Naive thymus-derived CD8-positive, alpha-beta T cell (primary cell): ENCODE measurements at regions not wholly inside any gene's neighbourhood (a gene's known extent, or its start where the extent isn't known, plus 50 kb on each side); places are given as distances from the start of the nearest gene placed in this dataset.
A peak's percentile ranks its signal among the peaks of the same experiment; 100 is the strongest.
"Not testable (repeated sequence)": the region's sequence is repeated elsewhere in the genome, so short reads cannot be mapped to it uniquely, and the experiment has no call there.

Experiments used
- ATAC-seq, 2 donors: fragments of 150-1000 bp; cut with Tn5 transposase in 1 of 2; sonication (Bioruptor Pico), chemical (Tn5 transposase) in 1 of 2; 1 replicate in 1 of 2; 2 replicates in 1 of 2; pipeline ENCODE4 v1.10.0; 2021; ENCODE audit warnings: mild to moderate bottlenecking in 2 of 2, moderate library complexity in 2 of 2
- POLR2A ChIA-PET: fragments of 350-600 bp; sonication (Branson Sonifier 250); formaldehyde crosslinking; loops from one replicate; lab custom pipeline; 2021; ENCODE audit warnings: antibody characterized with exemption; lab: Charles Lee
- DNase-seq, 10 donors: peaks; one replicate each; pipeline versions ENCODE4 v3.0.0 to v3.0.0-alpha.2; 2020 to 2022
- H3K27ac Mint-ChIP-seq, 10 donors: one replicate each; pipeline ENCODE4 v1.8.0; 2020 to 2022; ENCODE audit warnings: mild to moderate bottlenecking in 10 of 10, mixed read lengths in 10 of 10, moderate library complexity in 4 of 10, inconsistent platforms in 1 of 10
- H3K27me3 Mint-ChIP-seq, 5 donors: one replicate each; pipeline ENCODE4 v1.8.0; 2021 to 2022; ENCODE audit warnings: mixed read lengths in 5 of 5
- H3K36me3 Mint-ChIP-seq, 3 donors: one replicate each; pipeline ENCODE4 v1.8.0; 2020 to 2022; ENCODE audit warnings: mixed read lengths in 3 of 3, mild to moderate bottlenecking in 2 of 3, inconsistent platforms in 1 of 3
- H3K4me1 Mint-ChIP-seq, 4 donors: one replicate each; pipeline ENCODE4 v1.8.0; 2021 to 2022; ENCODE audit warnings: mixed read lengths in 4 of 4
- H3K4me3 Mint-ChIP-seq, 10 donors: one replicate each; pipeline ENCODE4 v1.8.0; 2020 to 2022; ENCODE audit warnings: mild to moderate bottlenecking in 10 of 10, mixed read lengths in 10 of 10, moderate library complexity in 6 of 10, inconsistent platforms in 1 of 10
- H3K9me3 Mint-ChIP-seq, 9 donors: one replicate each; pipeline ENCODE4 v1.8.0; 2020 to 2022; ENCODE audit warnings: mixed read lengths in 9 of 9, mild to moderate bottlenecking in 3 of 9, inconsistent platforms in 1 of 9, moderate library complexity in 1 of 9

DNA sequence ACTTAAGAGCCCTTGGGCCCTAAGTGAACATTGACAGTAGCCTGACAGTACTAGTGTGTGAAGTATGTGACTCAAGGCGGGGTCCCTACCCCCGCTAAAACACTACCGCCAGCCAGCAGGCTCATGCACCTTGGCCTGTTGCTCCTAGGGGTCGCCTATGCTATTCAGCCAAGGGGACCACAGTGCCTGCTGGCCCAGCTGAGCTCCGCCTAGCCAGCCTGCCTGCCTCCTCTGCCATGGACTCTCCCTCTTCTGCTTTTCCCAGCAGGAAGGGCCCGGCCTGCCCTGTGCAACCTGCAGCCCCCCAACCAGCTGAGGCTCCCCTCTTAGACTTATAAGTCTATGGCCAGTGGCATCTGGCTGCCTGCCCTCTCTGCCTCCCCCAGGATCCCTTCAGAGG, 193.1 kb downstream of the MSX2 start:
- H3K9me3 Mint-ChIP-seq, H3K4me3 Mint-ChIP-seq, H3K4me1 Mint-ChIP-seq, DNase-seq, H3K36me3 Mint-ChIP-seq, H3K27ac Mint-ChIP-seq, ATAC-seq, POLR2A ChIA-PET: not testable (repeated sequence)
- H3K27me3 Mint-ChIP-seq = peaks cover 4 to 53% (median 13%) of the 10 kb centered on the region in 5 donors

DNA sequence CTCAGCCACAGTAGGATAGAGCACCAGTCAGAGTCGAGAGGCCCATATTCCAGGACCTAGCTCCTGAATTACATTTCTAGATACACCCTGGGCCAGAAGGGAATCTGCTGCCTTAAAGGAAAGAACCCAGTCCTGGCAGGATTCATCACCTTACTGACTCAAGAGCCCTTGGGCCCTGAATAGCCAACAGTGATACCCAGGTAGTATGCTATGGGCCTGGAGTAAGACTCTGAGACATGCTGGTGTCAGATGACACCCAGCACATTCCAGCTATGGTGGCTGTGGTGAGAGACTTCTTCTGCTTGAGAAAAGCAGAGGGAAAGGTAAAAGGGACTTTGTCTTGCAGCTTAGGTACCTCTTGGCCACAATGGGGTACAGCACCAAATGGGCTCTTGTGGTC, 192.5 kb downstream of the MSX2 start:
- ATAC-seq, H3K9me3 Mint-ChIP-seq, H3K4me1 Mint-ChIP-seq, DNase-seq, POLR2A ChIA-PET, H3K36me3 Mint-ChIP-seq, H3K27ac Mint-ChIP-seq, H3K4me3 Mint-ChIP-seq: not testable (repeated sequence)
- peaks cover 4 to 56% (median 13%) of the 10 kb centered on the region in 5 donors for H3K27me3 Mint-ChIP-seq

DNA sequence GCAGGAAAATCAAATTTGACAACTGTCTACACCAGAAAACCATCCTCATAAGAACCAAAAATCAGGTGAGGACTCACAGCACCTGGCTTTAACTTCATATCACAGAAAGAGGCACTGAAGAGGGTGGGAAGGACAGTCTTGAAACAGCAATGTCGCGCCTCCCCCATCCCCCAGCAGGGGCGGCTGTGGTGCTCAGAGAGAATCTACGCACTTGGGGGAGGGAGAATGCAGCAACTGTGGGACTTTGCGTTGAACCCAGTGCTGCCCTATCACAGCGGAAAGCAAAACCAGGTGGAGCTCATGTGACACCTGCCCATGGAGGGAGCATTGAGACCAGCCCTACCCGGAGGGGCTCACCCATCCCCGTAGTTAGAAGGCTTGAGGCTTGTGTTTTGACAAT, 191.8 kb downstream of the MSX2 start:
- no peak for ATAC-seq
- Mint-ChIP-seq H3K9me3 (no peaks in the 10 kb centered on the region), H3K27me3 (peaks cover 8 to 60% (median 17%) of the 10 kb centered on the region in 5 donors), H3K4me1 (peaks cover 0 to 4% (median 0%) of the 10 kb centered on the region in 4 donors), H3K4me3 (no peak overlapping the region), H3K36me3 (no peaks in the 10 kb centered on the region), H3K27ac (no peak overlapping the region)
- POLR2A ChIA-PET = no interaction called here
- no peak for DNase-seq

DNA sequence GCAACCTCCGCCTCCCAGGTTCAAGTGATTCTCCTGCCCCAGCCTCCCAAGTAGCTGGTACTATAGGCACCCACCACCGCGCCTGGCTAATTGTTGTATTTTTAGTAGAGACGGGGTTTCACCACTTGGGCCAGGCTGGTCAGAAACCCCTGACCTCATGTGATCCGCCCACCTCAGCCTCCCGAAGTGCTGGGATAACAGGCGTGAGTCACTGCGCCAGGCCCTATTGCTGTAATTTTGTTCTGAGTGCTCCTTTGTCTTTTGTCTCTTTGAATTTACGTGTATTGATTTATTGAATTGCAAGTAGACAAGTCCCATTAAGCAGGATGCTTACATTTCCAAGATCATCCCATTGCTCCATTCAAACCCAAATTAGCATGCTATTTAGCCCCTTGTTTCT, 186.7 kb downstream of the MSX2 start:
- Mint-ChIP-seq H3K4me1 (peaks cover 0 to 4% (median 0%) of the 10 kb centered on the region in 4 donors), H3K9me3 (peaks cover 0 to 4% (median 0%) of the 10 kb centered on the region in 9 donors), H3K27me3 (peaks cover 24 to 83% (median 26%) of the 10 kb centered on the region in 5 donors), H3K27ac (no peak overlapping the region), H3K36me3 (no peaks in the 10 kb centered on the region), H3K4me3 (no peak overlapping the region)
- POLR2A ChIA-PET = no interaction called here
- DNase-seq (no peak), ATAC-seq (no peak)

DNA sequence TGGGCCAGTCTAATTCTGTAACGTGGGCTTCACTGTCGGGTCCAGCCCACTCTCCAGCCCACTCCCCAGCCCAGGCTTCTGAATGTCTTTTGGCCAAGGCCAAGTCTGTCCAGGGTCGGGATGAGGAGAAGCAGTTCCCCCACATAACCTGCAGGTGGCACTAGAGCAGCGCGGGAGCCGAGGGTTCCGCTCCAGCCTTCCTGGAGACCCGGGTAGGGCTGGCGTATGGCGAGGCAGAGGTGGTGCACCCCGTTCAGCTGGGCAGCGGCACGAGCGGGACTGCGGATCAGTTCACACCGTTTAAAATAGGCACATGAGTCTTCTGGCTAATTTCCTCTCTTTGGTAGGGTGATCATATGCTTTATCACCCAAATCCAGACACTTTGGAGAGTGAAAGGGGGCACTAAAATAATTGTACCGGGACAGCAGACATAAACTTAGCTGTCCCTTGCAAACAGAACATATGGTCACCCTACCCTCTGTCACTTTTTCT, 185.9 kb downstream of the MSX2 start:
- DNase-seq (peak; percentile 5 to 64 (median 26)), ATAC-seq (peak; percentile 57 to 62)
- POLR2A ChIA-PET = no interaction called here
- Mint-ChIP-seq H3K27me3 (peaks cover 22 to 83% (median 29%) of the 10 kb centered on the region in 5 donors), H3K4me3 (peak overlapping the region in 1 of 10 donors; percentile 15), H3K36me3 (peaks cover 0 to 6% (median 0%) of the 10 kb centered on the region in 3 donors), H3K27ac (no peak overlapping the region), H3K9me3 (peaks cover 0 to 6% (median 0%) of the 10 kb centered on the region in 9 donors), H3K4me1 (peaks cover 0 to 4% (median 0%) of the 10 kb centered on the region in 4 donors)

DNA sequence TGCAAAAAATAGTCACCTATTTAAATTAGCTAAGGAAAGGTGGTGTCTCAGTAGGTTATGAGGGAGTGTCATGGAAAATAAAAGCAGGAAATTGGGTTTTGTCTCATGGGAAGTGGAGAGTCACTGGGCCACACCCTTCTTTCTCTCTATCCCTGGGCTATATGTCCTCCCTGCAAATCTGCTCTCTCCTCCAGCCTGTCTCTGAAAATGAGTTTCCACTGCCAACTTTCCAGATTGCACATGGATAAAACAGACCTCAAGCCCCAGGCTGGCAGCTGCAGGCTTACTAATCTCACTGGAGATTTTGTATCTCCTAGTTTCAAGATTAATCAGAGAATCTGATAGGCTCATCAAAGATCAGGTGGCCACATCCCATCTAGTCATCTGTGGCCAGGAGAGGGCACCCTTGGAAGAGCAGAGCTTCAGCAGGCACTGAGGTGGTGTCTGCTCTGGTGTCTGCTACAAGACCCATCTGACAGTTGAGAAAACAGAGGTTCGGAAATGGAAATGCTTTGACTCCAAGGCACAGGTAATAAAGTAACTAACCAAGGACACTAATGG, 178.9 kb downstream of the MSX2 start:
- H3K36me3 Mint-ChIP-seq = peaks cover 0 to 10% (median 0%) of the 10 kb centered on the region in 3 donors
- peaks cover 10 to 46% (median 29%) of the 10 kb centered on the region in 5 donors for H3K27me3 Mint-ChIP-seq
- no peak overlapping the region for H3K27ac Mint-ChIP-seq
- POLR2A ChIA-PET = no interaction called here
- DNase-seq (no peak), ATAC-seq (no peak)
- H3K9me3 Mint-ChIP-seq = peaks cover 0 to 6% (median 0%) of the 10 kb centered on the region in 9 donors
- no peak overlapping the region for H3K4me3 Mint-ChIP-seq
- H3K4me1 Mint-ChIP-seq = no peaks in the 10 kb centered on the region

DNA sequence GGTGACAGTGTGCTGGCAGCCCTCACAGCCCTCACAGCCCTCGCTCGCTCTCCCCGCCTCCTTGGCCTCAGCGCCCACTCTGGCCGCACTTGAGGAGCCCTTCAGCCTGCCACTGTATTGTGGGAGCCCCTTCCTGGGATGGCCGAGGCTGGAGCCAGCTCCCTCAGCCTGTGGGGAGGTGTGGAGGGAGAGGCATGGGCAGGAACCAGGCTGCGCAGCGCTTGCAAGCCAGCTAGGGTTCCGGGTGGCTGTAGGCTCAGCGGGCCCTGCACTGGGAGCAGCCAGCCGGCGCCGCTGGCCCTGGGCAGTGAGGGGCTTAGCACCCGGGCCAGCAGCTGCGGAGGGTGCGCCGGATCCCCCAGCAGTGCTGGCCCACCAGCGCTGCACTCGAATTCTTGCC, 177.0 kb downstream of the MSX2 start:
- H3K4me3 Mint-ChIP-seq = no peak overlapping the region
- no peak overlapping the region for H3K27ac Mint-ChIP-seq
- no peaks in the 10 kb centered on the region for H3K4me1 Mint-ChIP-seq
- POLR2A ChIA-PET = no interaction called here
- ATAC-seq (no peak), DNase-seq (no peak)
- H3K36me3 Mint-ChIP-seq = peaks cover 0 to 10% (median 0%) of the 10 kb centered on the region in 3 donors
- H3K27me3 Mint-ChIP-seq = peaks cover 5 to 40% (median 18%) of the 10 kb centered on the region in 5 donors
- peaks cover 0 to 5% (median 0%) of the 10 kb centered on the region in 9 donors for H3K9me3 Mint-ChIP-seq

DNA sequence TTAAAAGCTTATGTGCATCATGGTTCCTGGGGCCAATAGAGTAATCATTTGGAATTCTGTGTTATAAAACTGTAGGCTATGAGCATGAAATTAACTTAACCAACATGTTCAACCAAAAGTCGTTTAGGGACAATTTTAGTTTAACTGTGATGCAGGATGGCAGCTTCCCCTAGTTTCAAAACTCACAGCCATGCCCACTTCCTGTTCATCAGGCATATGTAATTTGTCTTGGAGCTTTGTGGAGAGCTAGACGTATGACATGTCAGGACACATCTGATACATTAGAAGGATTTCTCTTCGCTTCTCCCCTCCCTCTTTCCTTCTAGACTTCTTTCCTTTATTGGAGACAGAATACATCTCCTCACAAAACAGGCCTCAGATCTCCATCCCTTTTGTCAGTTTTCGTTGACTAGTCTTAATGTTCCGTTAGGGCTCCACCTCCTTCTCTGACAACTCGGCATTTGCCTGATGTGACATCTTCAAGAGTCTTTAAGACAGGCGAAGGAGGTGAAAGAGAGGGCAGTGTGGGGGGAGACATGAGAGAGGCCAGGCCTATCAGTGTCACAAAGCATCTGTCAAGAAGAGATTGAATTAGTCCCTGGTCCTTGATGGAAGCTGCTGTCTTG, 176.0 kb downstream of the MSX2 start:
- H3K4me1 Mint-ChIP-seq = no peaks in the 10 kb centered on the region
- DNase-seq = no peak
- peaks cover 0 to 5% (median 0%) of the 10 kb centered on the region in 3 donors for H3K36me3 Mint-ChIP-seq
- ATAC-seq = no peak
- POLR2A ChIA-PET = no interaction called here
- H3K9me3 Mint-ChIP-seq = peaks cover 0 to 2% (median 0%) of the 10 kb centered on the region in 9 donors
- H3K27ac Mint-ChIP-seq = no peak overlapping the region
- H3K27me3 Mint-ChIP-seq = peaks cover 3 to 35% (median 8%) of the 10 kb centered on the region in 5 donors
- no peak overlapping the region for H3K4me3 Mint-ChIP-seq

DNA sequence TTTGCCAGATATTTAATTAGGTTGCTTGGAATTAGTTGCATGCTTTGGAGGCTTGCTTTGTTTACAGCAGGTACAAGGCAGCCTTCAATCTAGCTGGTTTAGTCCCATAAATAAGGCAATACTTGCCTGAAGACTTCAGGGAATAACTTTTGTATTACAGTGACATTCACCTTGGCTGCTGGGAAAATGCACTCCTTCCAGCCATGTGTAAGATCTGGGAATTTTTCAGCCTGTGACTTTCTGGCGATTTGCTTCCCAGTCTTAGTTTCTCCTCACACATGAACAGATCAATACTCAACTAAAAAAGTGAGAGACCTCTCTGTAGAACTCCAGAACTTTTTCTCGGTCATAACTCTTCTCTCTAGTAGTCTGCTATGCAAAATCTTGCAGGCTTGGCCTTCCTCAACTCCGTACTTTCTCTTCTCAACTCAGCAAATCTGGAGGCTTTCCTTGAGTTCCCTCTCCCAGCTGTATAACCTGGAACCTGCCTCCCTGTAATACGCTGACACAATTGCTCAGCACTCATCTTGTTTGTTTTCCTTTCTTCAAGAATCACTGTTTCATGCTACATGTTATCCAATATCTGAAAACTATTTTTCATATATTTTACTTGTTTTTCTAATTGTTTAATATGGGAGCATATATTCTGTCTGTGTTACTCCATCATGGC, 173.0 kb downstream of the MSX2 start:
- POLR2A ChIA-PET = no interaction called here
- no peaks in the 10 kb centered on the region for H3K4me1 Mint-ChIP-seq
- H3K27me3 Mint-ChIP-seq = peaks cover 3 to 25% (median 11%) of the 10 kb centered on the region in 5 donors
- no peak for ATAC-seq
- DNase-seq = no peak
- no peak overlapping the region for H3K4me3 Mint-ChIP-seq
- H3K27ac Mint-ChIP-seq = no peak overlapping the region
- H3K9me3 Mint-ChIP-seq = peaks cover 0 to 5% (median 3%) of the 10 kb centered on the region in 9 donors
- H3K36me3 Mint-ChIP-seq = peaks cover 0 to 4% (median 0%) of the 10 kb centered on the region in 3 donors

DNA sequence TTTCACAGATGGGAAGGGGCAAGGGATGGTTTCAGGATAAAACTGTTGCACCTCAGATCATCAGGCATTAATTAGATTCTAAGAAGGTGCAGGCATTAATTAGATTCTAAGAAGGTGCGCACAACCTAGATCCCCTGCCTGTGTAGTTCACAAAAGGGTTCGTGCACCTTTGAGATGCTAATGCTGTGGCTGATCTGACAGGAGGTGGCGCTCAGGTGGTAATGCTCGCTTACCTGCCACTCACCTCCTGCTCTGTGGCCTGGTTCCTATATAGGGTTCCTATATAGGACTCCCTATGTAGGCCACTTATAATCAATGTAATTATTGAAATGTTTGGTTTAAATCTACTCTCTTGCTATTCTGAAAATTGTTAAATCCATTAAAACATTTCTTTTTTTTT, 171.0 kb downstream of the MSX2 start:
- Mint-ChIP-seq H3K4me3 (no peak overlapping the region), H3K27me3 (peaks cover 6 to 24% (median 17%) of the 10 kb centered on the region in 5 donors), H3K36me3 (peaks cover 0 to 11% (median 0%) of the 10 kb centered on the region in 3 donors), H3K9me3 (peaks cover 2 to 14% (median 10%) of the 10 kb centered on the region in 9 donors), H3K4me1 (no peaks in the 10 kb centered on the region), H3K27ac (no peak overlapping the region)
- ATAC-seq (no peak), DNase-seq (no peak)
- POLR2A ChIA-PET = no interaction called here

DNA sequence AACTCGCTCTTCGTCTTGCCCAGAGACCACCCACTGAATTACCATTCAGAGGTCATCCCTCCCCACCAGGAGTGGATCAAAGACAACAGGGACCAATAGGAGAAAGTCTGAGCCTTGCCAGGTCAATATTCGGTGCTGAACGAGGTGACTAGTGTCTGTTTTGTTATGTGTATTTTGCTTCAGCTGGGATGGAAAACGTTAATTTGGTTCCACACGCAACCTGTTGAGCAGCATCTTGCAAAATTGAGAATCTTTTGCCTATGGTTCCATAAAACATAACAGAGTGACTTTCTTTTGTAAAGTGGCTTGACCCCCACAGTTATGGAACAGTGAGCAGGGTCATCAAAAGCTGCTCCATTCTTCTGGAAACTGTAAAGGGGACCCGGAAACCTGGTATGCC, 168.4 kb downstream of the MSX2 start:
- ATAC-seq = no peak
- Mint-ChIP-seq H3K4me1 (no peaks in the 10 kb centered on the region), H3K4me3 (no peak overlapping the region), H3K9me3 (peaks cover 2 to 14% (median 10%) of the 10 kb centered on the region in 9 donors), H3K27me3 (peaks cover 7 to 26% (median 13%) of the 10 kb centered on the region in 5 donors), H3K36me3 (peaks cover 0 to 11% (median 0%) of the 10 kb centered on the region in 3 donors), H3K27ac (no peak overlapping the region)
- DNase-seq = no peak
- POLR2A ChIA-PET = no interaction called here

DNA sequence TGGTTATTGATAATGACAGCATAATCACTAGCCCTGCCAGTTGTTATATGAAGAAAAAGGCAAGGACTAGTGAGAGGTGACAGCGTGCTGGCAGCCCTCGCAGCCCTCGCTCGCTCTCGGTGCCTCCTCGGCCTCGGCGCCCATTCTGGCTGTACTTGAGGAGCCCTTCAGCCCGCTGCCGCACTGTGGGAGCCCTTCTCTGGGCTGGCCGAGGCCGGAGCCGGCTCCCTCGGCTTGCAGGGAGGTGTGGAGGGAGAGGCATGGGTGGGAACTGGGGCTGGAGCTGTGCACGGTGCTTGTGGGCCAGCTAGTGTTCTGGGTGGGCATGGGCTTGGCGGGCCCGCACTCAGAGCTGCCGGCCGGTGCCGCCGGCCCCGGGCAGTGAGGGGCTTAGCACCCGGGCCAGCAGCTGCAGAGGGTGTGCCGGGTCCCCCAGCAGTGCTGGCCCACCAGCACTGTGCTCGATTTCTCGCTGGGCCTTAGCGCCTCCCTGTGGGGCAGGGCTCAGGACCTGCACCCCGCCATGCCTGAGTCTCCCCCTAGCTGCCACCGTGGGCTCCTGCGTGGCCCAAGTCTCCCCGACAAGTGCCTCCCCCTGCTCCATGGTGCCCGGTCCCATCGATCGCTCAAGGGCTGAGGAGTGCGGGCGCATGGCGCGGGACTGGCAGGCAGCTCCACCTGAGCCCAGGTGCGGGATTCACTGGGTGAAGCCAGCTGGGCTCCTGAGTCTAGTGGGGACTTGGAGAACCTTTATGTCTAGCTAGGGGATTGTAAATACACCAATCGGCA, 156.2 kb downstream of the MSX2 start:
- POLR2A ChIA-PET, H3K36me3 Mint-ChIP-seq, H3K27me3 Mint-ChIP-seq, DNase-seq, H3K4me3 Mint-ChIP-seq, H3K27ac Mint-ChIP-seq, ATAC-seq, H3K4me1 Mint-ChIP-seq: not testable (repeated sequence)
- H3K9me3 Mint-ChIP-seq = peaks cover 0 to 16% (median 9%) of the 10 kb centered on the region in 9 donors
